Breast epithelium (tissue), 4 donors: ENCODE measurements at regions not wholly inside any gene's neighbourhood (a gene's known extent, or its start where the extent isn't known, plus 50 kb on each side); places are given as distances from the start of the nearest gene placed in this dataset.

Experiments used
- DNase-seq, 2 donors: peaks; one replicate each; pipeline ENCODE4 v3.0.0-alpha.2; 2019; ENCODE audit warnings: low spot score in 2 of 2
- H3K27ac ChIP-seq, 2 donors: fragments of 200-600 bp; sonication (generic) in 1 of 2; one replicate each; pipeline ENCODE4 v1.5.1; 2016 to 2019; ENCODE audit warnings: mild to moderate bottlenecking in 1 of 2
- H3K27me3 ChIP-seq, 2 donors: fragments of 200-600 bp; sonication (generic) in 1 of 2; one replicate each; pipeline versions ENCODE4 v1.5.1 to v1.6.0; 2017 to 2019; ENCODE audit warnings: control low read depth in 1 of 2, mild to moderate bottlenecking in 1 of 2
- H3K36me3 ChIP-seq: fragments of 200-600 bp; one replicate; pipeline ENCODE4 v1.5.1; 2019
- H3K4me1 ChIP-seq, 2 donors: fragments of 200-600 bp; sonication (generic); one replicate each; pipeline ENCODE4 v1.5.1; 2016 to 2019; ENCODE audit warnings: control low read depth in 1 of 2
- H3K4me3 ChIP-seq, 3 donors: fragments of 200-600 bp; sonication (generic); 1 replicate in 2 of 3; 2 replicates in 1 of 3; pipeline ENCODE4 v1.5.1; 2016 to 2019; ENCODE audit warnings: mild to moderate bottlenecking in 3 of 3, moderate library complexity in 2 of 3
- H3K9me3 ChIP-seq, 2 donors: fragments of 200-600 bp; sonication (generic) in 1 of 2; one replicate each; pipeline ENCODE4 v1.5.1; 2016 to 2019; ENCODE audit warnings: control low read depth in 1 of 2
- POLR2A ChIP-seq: fragments of 450-650 bp; IDR thresholded peaks from one replicate; pipeline ENCODE4 v1.6.1; 2016; ENCODE audit warnings: antibody characterized with exemption, mild to moderate bottlenecking, moderate library complexity
- POLR2AphosphoS5 ChIP-seq, 3 donors: sonication (generic); formaldehyde crosslinking; IDR thresholded peaks; one replicate each; pipeline ENCODE4 v1.6.1; 2017; ENCODE audit warnings: antibody characterized with exemption in 3 of 3
- intact Hi-C: fragments of 100-400 bp; cut with DNase I; formaldehyde crosslinking; loops from one replicate; pipeline ENCODE4 v1.15.1; 2023; ENCODE audit warnings: low total_unique reads
- TF ChIP-seq, protein P1 (sequence below), 3 donors: fragments of 450-650 bp; IDR thresholded peaks; one replicate each; pipeline ENCODE4 v1.5.1; 2016 to 2017; ENCODE audit warnings: antibody characterized with exemption in 3 of 3, mild to moderate bottlenecking in 3 of 3, moderate library complexity in 3 of 3

DNA sequence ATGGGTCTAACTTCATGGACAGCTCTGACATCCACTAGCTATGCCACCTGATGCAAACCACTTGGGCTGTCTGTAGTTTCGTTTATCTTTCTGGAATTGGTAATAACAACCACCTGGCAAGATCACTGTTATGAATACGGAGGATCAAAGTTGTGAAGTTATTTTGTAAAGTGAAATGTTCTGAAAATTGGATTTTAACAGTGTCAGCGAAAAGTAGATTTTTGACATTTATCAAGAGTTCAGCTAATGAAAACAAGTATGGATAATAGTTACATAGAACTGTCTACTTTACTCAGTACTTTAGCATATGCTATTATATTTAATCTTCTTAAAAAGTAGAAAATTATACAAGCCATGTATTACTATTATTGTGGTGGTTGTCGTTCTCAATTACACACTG is 813.8 kb downstream of the RNF144A start:
- intact Hi-C loops = no loop called here
- TF ChIP-seq POLR2AphosphoS5 (IDR thresholded peaks at IDR 0.05) (no peak), POLR2A (no peak)
- TF ChIP-seq, protein P1, sequence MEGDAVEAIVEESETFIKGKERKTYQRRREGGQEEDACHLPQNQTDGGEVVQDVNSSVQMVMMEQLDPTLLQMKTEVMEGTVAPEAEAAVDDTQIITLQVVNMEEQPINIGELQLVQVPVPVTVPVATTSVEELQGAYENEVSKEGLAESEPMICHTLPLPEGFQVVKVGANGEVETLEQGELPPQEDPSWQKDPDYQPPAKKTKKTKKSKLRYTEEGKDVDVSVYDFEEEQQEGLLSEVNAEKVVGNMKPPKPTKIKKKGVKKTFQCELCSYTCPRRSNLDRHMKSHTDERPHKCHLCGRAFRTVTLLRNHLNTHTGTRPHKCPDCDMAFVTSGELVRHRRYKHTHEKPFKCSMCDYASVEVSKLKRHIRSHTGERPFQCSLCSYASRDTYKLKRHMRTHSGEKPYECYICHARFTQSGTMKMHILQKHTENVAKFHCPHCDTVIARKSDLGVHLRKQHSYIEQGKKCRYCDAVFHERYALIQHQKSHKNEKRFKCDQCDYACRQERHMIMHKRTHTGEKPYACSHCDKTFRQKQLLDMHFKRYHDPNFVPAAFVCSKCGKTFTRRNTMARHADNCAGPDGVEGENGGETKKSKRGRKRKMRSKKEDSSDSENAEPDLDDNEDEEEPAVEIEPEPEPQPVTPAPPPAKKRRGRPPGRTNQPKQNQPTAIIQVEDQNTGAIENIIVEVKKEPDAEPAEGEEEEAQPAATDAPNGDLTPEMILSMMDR (IDR thresholded peaks at IDR 0.05) = no peak
- no peak overlapping the region for H3K4me3 ChIP-seq
- no peak for DNase-seq
- no peaks in the 10 kb centered on the region for H3K36me3 ChIP-seq
- no peaks in the 10 kb centered on the region for H3K9me3 ChIP-seq
- H3K27ac ChIP-seq = no peak overlapping the region
- H3K4me1 ChIP-seq = no peaks in the 10 kb centered on the region
- H3K27me3 ChIP-seq = no peaks in the 10 kb centered on the region

GRCh38 chr2:7732497-7732896 is 815.3 kb downstream of the RNF144A start:
- no peaks in the 10 kb centered on the region for H3K4me1 ChIP-seq
- DNase-seq = no peak
- H3K9me3 ChIP-seq = no peaks in the 10 kb centered on the region
- H3K4me3 ChIP-seq = no peak overlapping the region
- H3K36me3 ChIP-seq = no peaks in the 10 kb centered on the region
- no peaks in the 10 kb centered on the region for H3K27me3 ChIP-seq
- H3K27ac ChIP-seq = no peak overlapping the region
- intact Hi-C loops = no loop called here
- no peak for TF ChIP-seq POLR2A
- TF ChIP-seq, protein P1 (IDR thresholded peaks at IDR 0.05) = no peak
- TF ChIP-seq POLR2AphosphoS5 (IDR thresholded peaks at IDR 0.05) = no peak

- no peaks in the 10 kb centered on the region for H3K9me3 ChIP-seq
- DNase-seq = no peak
- H3K4me3 ChIP-seq = no peak overlapping the region
- no peaks in the 10 kb centered on the region for H3K36me3 ChIP-seq
- H3K27ac ChIP-seq = no peak overlapping the region
- no peaks in the 10 kb centered on the region for H3K4me1 ChIP-seq
- intact Hi-C loops = no loop called here
- TF ChIP-seq POLR2A (no peak), POLR2AphosphoS5 (IDR thresholded peaks at IDR 0.05) (no peak)
- TF ChIP-seq, protein P1 (IDR thresholded peaks at IDR 0.05) = no peak
- no peaks in the 10 kb centered on the region for H3K27me3 ChIP-seq
Observed at GRCh38 chr2:7736646-7737305, 819.6 kb downstream of the RNF144A start.

DNA sequence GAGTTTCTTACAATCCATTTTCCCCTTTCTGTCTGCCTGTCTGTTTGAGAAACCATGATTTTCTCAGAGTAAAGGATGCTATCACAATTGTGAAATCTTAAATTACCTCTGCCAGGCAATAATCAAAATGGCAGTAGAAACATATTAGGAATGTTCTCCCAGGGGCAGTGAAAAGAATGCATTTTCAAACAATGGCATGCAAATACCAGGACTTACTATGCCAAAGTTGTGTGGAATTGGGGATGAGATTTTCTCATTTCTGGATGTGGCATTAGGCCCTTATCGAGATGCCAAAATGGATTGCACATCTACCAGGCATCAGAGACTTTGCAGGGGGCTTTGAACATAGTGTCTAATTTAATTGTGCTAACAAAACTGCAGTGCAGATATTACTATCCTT is 821.4 kb downstream of the RNF144A start:
- Histone ChIP-seq H3K36me3 (no peaks in the 10 kb centered on the region), H3K27ac (no peak overlapping the region), H3K4me1 (no peaks in the 10 kb centered on the region), H3K27me3 (no peaks in the 10 kb centered on the region), H3K4me3 (no peak overlapping the region), H3K9me3 (no peaks in the 10 kb centered on the region)
- DNase-seq = no peak
- intact Hi-C loops = no loop called here
- TF ChIP-seq POLR2AphosphoS5 (IDR thresholded peaks at IDR 0.05) (no peak), POLR2A (no peak)
- TF ChIP-seq, protein P1 (IDR thresholded peaks at IDR 0.05) = no peak

GRCh38 chr2:7740114-7740513 is 822.9 kb downstream of the RNF144A start:
- intact Hi-C loops = no loop called here
- no peaks in the 10 kb centered on the region for H3K36me3 ChIP-seq
- no peak for TF ChIP-seq POLR2A
- TF ChIP-seq POLR2AphosphoS5 (IDR thresholded peaks at IDR 0.05) = no peak
- TF ChIP-seq, protein P1 (IDR thresholded peaks at IDR 0.05) = no peak
- no peaks in the 10 kb centered on the region for H3K9me3 ChIP-seq
- no peak overlapping the region for H3K4me3 ChIP-seq
- H3K27me3 ChIP-seq = no peaks in the 10 kb centered on the region
- no peak for DNase-seq
- H3K27ac ChIP-seq = no peak overlapping the region
- no peaks in the 10 kb centered on the region for H3K4me1 ChIP-seq
